Cardiac muscle cell (in vitro differentiated cells and primary cell): ENCODE measurements at regions not wholly inside any gene's neighbourhood (a gene's known extent, or its start where the extent isn't known, plus 50 kb on each side); places are given as distances from the start of the nearest gene placed in this dataset.

Experiments used
- DNase-seq, 2 donors: peaks; one replicate each; pipeline versions ENCODE4 v3.0.0 to v3.0.0-alpha.2; 2010 to 2017; ENCODE audit warnings: low read depth in 1 of 2, low spot score in 1 of 2
- H3K27ac ChIP-seq: fragments of 200-600 bp; sonication (generic); 2 replicates; pipeline ENCODE4 v1.5.1; 2016
- H3K27me3 ChIP-seq: fragments of 200-600 bp; sonication (generic); 2 replicates; pipeline ENCODE4 v1.6.0; 2016; ENCODE audit warnings: control low read depth
- H3K36me3 ChIP-seq: fragments of 200-600 bp; sonication (generic); 2 replicates; pipeline ENCODE4 v1.5.1; 2016; ENCODE audit warnings: control low read depth
- H3K4me1 ChIP-seq: fragments of 200-600 bp; sonication (generic); 2 replicates; pipeline ENCODE4 v1.8.1; 2017; ENCODE audit warnings: low read depth, mild to moderate bottlenecking, mixed run types
- H3K4me3 ChIP-seq: fragments of 200-600 bp; sonication (generic); 2 replicates; pipeline ENCODE4 v1.5.1; 2016; ENCODE audit warnings: mild to moderate bottlenecking
- H3K9me3 ChIP-seq: fragments of 200-600 bp; sonication (generic); 2 replicates; pipeline ENCODE4 v1.5.1; 2017; ENCODE audit warnings: low read depth, mild to moderate bottlenecking, control low read depth
- TF ChIP-seq, protein P1 (sequence below): IDR thresholded peaks from 2 replicates; pipeline ENCODE4 v1.5.1; 2012; ENCODE audit warnings: low read depth, mild to moderate bottlenecking, low read length

DNA sequence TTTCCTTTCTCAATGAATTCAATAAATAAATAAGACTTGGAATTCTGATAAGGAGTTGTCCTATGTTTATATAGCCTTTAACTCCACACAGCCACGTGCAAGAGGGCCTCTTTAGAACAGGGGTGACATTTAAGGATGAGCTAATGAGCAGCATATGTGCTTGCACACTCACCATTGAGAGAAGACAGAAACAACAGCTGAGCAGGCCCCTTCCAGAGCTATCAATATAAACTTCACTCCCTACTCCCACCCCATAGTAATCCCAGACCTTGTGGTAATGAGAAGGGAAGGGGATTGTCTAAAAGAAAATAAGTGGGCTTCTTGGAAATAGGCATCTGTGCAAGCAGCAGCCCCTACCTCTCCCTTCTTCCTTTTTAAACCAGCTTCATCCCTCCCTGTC, 176.0 kb downstream of the SEC16B start:
- H3K4me3 ChIP-seq, result no peak overlapping the region
- H3K4me1 ChIP-seq, result no peaks in the 10 kb centered on the region
- H3K36me3 ChIP-seq, result no peaks in the 10 kb centered on the region
- no peak overlapping the region for H3K27ac ChIP-seq
- no peaks in the 10 kb centered on the region for H3K9me3 ChIP-seq
- TF ChIP-seq, protein P1, sequence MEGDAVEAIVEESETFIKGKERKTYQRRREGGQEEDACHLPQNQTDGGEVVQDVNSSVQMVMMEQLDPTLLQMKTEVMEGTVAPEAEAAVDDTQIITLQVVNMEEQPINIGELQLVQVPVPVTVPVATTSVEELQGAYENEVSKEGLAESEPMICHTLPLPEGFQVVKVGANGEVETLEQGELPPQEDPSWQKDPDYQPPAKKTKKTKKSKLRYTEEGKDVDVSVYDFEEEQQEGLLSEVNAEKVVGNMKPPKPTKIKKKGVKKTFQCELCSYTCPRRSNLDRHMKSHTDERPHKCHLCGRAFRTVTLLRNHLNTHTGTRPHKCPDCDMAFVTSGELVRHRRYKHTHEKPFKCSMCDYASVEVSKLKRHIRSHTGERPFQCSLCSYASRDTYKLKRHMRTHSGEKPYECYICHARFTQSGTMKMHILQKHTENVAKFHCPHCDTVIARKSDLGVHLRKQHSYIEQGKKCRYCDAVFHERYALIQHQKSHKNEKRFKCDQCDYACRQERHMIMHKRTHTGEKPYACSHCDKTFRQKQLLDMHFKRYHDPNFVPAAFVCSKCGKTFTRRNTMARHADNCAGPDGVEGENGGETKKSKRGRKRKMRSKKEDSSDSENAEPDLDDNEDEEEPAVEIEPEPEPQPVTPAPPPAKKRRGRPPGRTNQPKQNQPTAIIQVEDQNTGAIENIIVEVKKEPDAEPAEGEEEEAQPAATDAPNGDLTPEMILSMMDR, result no peak
- DNase-seq, result no peak
- no peaks in the 10 kb centered on the region for H3K27me3 ChIP-seq

DNA sequence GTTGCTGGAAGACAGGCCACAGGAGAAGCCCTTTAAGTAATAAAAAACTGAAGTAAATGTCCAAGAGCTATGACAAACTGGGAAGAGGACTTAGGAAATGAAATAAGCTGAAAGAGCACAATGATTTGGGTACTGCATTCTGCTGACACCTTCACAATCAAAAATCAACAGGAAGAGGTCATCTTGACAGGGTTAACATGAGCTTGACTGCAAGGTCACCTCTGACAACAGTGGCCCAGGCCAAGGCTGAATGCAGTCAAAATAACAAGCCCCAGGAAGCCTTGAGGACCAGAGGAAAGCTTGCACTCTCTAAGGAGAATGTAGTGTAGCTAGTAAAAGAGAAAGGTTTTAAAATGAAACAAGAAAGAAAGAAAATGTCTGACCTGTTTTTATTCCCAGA, 179.3 kb downstream of the SEC16B start:
- TF ChIP-seq, protein P1, result no peak
- Histone ChIP-seq H3K9me3 (no peaks in the 10 kb centered on the region), H3K4me3 (no peak overlapping the region), H3K27me3 (no peaks in the 10 kb centered on the region), H3K4me1 (no peaks in the 10 kb centered on the region), H3K36me3 (no peaks in the 10 kb centered on the region), H3K27ac (no peak overlapping the region)
- DNase-seq, result no peak

DNA sequence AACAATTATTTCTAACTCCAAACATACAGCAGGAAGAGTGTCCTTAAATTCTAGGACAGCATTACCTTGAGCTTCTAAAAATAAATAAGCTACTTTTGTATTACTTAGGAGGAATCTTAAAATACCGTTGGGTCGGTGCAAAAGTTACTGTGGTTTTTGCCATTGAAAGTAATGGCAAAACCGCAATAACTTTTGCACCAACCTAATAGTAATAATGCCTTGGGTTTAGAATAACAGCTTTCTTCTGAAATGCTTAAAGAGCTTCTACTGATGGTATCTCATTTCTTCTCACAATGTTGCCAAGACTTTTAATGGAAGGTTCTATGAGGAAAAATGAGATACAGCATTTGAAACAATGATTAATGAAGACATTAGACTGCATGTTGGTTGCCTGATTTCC, 179.9 kb downstream of the SEC16B start:
- no peaks in the 10 kb centered on the region for H3K27me3 ChIP-seq
- TF ChIP-seq, protein P1, result no peak
- H3K4me3 ChIP-seq, result no peak overlapping the region
- no peak overlapping the region for H3K27ac ChIP-seq
- no peak for DNase-seq
- no peaks in the 10 kb centered on the region for H3K36me3 ChIP-seq
- H3K9me3 ChIP-seq, result no peaks in the 10 kb centered on the region
- H3K4me1 ChIP-seq, result no peaks in the 10 kb centered on the region

DNA sequence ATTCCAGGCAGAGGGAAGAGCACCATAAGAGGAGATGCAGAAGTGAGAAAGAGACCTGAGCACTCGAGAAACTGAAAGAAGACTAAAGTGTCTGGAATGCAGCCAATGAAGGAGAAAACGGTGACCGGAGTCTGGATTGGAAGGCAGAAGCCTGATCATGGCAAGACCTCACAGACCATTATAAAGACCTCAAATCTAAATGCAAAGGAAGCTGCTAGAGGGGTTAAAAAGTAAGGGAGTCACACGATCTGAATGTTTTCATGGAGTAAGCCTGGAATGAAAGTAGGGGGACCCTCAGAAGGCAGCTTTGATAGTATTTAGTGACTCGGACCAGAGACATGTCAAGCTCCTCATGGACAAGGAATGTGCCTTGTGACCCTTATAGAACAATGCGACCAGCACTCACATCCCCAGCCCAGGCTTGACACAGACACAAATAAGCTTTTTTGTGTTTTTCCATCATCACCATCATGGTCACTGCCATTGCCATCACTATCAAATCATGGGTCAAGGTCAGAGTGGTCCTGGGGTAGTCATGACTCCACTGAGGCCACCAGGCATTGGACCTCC, 183.6 kb downstream of the SEC16B start:
- Histone ChIP-seq H3K4me3 (no peak overlapping the region), H3K9me3 (no peaks in the 10 kb centered on the region), H3K27ac (no peak overlapping the region), H3K36me3 (no peaks in the 10 kb centered on the region), H3K4me1 (no peaks in the 10 kb centered on the region), H3K27me3 (peaks cover 13% of the 10 kb centered on the region)
- TF ChIP-seq, protein P1, result no peak
- no peak for DNase-seq

DNA sequence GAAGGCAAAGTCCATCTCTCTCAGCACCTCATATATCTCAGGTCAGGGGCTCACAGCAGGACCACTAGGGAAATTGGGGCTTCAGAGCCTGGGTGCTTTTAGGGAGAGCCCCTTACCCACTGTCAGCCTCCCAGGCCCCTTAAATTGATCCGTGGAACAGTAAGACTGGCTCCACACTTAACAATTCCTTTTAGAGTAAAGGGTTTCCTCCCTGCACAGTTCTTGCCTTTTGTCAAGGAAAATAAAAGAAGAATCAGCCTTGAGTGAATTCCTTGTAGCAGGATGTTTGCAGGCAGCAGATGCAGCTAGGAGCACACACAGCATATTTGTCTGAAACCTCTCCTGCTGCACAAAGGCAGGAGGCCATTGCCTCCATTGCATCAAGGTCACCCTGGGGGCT, 184.9 kb downstream of the SEC16B start:
- no peak overlapping the region for H3K27ac ChIP-seq
- TF ChIP-seq, protein P1, result no peak

DNA sequence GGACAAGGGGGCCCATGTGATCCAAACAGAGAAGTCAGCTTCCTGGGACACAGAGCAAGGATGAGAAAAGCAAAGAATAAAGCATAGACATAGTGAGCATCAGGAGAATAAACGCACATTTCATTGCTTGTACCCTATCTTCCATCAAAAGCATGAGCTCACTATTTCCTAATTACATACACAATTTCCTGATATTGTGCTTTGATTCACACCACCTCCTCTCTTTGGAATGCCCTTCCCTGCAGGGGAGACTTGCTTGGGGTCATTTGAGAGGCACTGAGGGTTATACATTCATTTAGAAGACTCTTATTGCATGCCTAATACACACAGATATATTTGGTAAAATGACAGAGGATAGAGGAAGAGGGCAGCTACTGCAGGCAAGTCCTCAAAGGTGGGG, 185.4 kb downstream of the SEC16B start:
- Histone ChIP-seq H3K4me1 (no peaks in the 10 kb centered on the region), H3K9me3 (no peaks in the 10 kb centered on the region), H3K4me3 (no peak overlapping the region), H3K36me3 (no peaks in the 10 kb centered on the region), H3K27me3 (peaks cover 22% of the 10 kb centered on the region), H3K27ac (no peak overlapping the region)
- DNase-seq, result no peak
- TF ChIP-seq, protein P1, result no peak

More for the DNA sequence above, 184.9 kb downstream of the SEC16B start:
- DNase-seq, result no peak
- no peaks in the 10 kb centered on the region for H3K9me3 ChIP-seq
- no peak overlapping the region for H3K4me3 ChIP-seq
- no peaks in the 10 kb centered on the region for H3K4me1 ChIP-seq
- H3K36me3 ChIP-seq, result no peaks in the 10 kb centered on the region
- peaks cover 22% of the 10 kb centered on the region for H3K27me3 ChIP-seq
